ENCODE measurements at regions not wholly inside any gene's neighbourhood (a gene's known extent, or its start where the extent isn't known, plus 50 kb on each side); places are given as distances from the start of the nearest gene placed in this dataset.
"Not testable (repeated sequence)": the region's sequence is repeated elsewhere in the genome, so short reads cannot be mapped to it uniquely, and the experiment has no call there.

- TF ChIP-seq, protein P1, sequence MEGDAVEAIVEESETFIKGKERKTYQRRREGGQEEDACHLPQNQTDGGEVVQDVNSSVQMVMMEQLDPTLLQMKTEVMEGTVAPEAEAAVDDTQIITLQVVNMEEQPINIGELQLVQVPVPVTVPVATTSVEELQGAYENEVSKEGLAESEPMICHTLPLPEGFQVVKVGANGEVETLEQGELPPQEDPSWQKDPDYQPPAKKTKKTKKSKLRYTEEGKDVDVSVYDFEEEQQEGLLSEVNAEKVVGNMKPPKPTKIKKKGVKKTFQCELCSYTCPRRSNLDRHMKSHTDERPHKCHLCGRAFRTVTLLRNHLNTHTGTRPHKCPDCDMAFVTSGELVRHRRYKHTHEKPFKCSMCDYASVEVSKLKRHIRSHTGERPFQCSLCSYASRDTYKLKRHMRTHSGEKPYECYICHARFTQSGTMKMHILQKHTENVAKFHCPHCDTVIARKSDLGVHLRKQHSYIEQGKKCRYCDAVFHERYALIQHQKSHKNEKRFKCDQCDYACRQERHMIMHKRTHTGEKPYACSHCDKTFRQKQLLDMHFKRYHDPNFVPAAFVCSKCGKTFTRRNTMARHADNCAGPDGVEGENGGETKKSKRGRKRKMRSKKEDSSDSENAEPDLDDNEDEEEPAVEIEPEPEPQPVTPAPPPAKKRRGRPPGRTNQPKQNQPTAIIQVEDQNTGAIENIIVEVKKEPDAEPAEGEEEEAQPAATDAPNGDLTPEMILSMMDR (IDR thresholded peaks at IDR 0.05; ENCODE audit: control insufficient read depth, extremely low read depth, insufficient read depth) = no peak
- DNase-seq (ENCODE audit: low read depth) = no peak
- H3K4me3 ChIP-seq (ENCODE audit: low read depth, low read length) = no peak overlapping the region
Measured at GRCh38 chr2:235432741-235433520, 60.9 kb upstream of the AGAP1 start.

GRCh38 chr2:235433860-235434259 lies 60.0 kb upstream of the AGAP1 start:
- no peak overlapping the region for H3K4me3 ChIP-seq (ENCODE audit: low read depth, low read length)
- TF ChIP-seq, protein P1 (IDR thresholded peaks at IDR 0.05; ENCODE audit: control insufficient read depth, extremely low read depth, insufficient read depth) = 0 out of 2 replicates have a peak, but pooled peaks have one; percentile 5
- DNase-seq (ENCODE audit: low read depth) = peak; percentile 52

DNA sequence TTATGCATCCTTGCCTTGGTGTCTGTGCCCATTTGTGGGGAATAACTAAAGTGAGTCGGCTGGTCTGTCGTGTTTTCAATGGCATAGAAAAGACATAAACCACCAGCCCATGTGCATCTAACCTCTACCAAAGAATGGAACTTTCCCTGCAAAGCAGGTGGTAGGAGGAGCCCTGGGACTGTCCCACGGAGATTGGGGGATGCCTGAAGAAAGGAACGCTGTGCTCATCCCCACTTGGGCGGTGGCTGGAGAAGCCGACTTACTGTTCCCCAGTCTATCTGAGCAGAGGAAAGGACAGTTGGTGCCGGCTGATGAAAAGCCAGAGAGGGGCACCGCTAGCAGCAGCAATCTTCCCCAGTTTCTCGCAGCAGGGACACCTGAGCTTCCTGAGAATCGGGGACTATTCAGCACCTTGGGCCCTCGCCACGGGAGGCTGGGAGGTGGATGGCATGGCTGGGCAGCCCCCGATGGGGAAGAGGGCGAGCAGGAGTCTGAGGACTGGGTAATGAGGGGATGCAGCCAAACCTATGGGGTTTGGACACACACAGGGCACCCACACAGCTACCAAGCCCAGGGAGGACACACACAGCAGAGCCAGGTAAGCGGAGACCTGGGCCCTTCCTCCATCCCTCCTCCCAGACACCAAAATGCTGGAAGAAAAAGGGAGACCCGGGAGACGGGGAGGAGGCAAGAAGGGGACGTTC lies 53.7 kb upstream of the AGAP1 start:
- no peak for DNase-seq (ENCODE audit: low read depth)
- TF ChIP-seq, protein P1 (IDR thresholded peaks at IDR 0.05; ENCODE audit: control insufficient read depth, extremely low read depth, insufficient read depth) = no peak
- H3K4me3 ChIP-seq (ENCODE audit: low read depth, low read length) = no peak overlapping the region

DNA sequence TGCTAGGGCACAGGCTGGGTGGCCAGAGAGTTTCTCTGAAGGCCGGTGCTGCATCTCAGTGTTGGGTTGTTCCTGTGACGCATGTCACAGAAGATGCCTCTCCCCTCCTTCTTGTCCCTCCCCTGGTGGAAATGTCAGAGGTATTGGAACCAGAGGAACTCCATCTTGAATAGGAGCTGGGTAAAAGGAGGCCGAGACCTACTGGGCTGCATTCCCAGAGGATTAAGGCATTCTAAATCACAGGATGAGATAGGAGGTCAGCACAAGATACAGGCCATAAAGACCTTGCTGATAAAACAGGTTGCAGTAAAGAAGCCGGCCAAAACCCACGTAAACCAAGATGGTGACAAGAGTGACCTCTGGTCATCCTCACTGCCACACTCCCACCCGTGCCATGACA lies 50.3 kb upstream of the AGAP1 start:
- DNase-seq (ENCODE audit: low read depth); H3K4me3 ChIP-seq (ENCODE audit: low read depth, low read length): not testable (repeated sequence)

All from LNCaP clone FGC (cell line).